GM18951 (cell line): ENCODE measurements at regions not wholly inside any gene's neighbourhood (a gene's known extent, or its start where the extent isn't known, plus 50 kb on each side); places are given as distances from the start of the nearest gene placed in this dataset.

Experiments used
- POLR2A ChIP-seq: IDR thresholded peaks from 4 replicates; pipeline ENCODE4 v1.6.1; 2011; ENCODE audit warnings: mild to moderate bottlenecking; ENCODE audit not compliant: insufficient read length, insufficient read depth; ENCODE audit errors: extremely low read depth
- in situ Hi-C: fragments of 300-500 bp; cut with MboI; formaldehyde crosslinking; loops from one replicate; pipeline ENCODE4 v1.12.0; 2022; ENCODE audit warnings: low sequenced_read_pairs, mixed read lengths, inconsistent platforms; ENCODE audit not compliant: unreplicated experiment

- in situ Hi-C loops, result no loop called here
- no peak for TF ChIP-seq POLR2A
Measured at GRCh38 chr2:111219285-111219684, 98.6 kb downstream of the BCL2L11 start.

GRCh38 chr2:111219734-111220505 lies 99.2 kb downstream of the BCL2L11 start:
- in situ Hi-C loops, result no loop called here

GRCh38 chr2:111220962-111221361 lies 100.2 kb downstream of the BCL2L11 start:
- no peak for TF ChIP-seq POLR2A
- in situ Hi-C loops, result no loop called here

More at GRCh38 chr2:111219734-111220505, 99.2 kb downstream of the BCL2L11 start:
- no peak for TF ChIP-seq POLR2A

- TF ChIP-seq POLR2A, result no peak
Measured at GRCh38 chr2:111221701-111222100, 101.0 kb downstream of the BCL2L11 start.

GRCh38 chr2:111222204-111222866 lies 101.6 kb downstream of the BCL2L11 start:
- no peak for TF ChIP-seq POLR2A
- in situ Hi-C loops, result no loop called here

More at GRCh38 chr2:111221701-111222100, 101.0 kb downstream of the BCL2L11 start:
- in situ Hi-C loops, result no loop called here

GRCh38 chr2:111225856-111226255 lies 105.1 kb downstream of the BCL2L11 start:
- in situ Hi-C loops, result no loop called here
- TF ChIP-seq POLR2A, result no peak

GRCh38 chr2:111226876-111227700 lies 106.4 kb downstream of the BCL2L11 start:
- TF ChIP-seq POLR2A, result no peak
- in situ Hi-C loops, result no loop called here

GRCh38 chr2:111227716-111228141 lies 107.0 kb downstream of the BCL2L11 start:
- no peak for TF ChIP-seq POLR2A
- in situ Hi-C loops, result no loop called here

GRCh38 chr2:111231532-111232252 lies 111.0 kb downstream of the BCL2L11 start:
- in situ Hi-C loops, result no loop called here
- no peak for TF ChIP-seq POLR2A

- in situ Hi-C loops, result no loop called here
- TF ChIP-seq POLR2A, result no peak
Measured at GRCh38 chr2:111235192-111236015, 114.7 kb downstream of the BCL2L11 start.

- no peak for TF ChIP-seq POLR2A
- in situ Hi-C loops, result no loop called here
Measured at GRCh38 chr2:111236025-111236424, 115.3 kb downstream of the BCL2L11 start.

GRCh38 chr2:111238296-111238695 lies 117.6 kb downstream of the BCL2L11 start:
- in situ Hi-C loops, result no loop called here
- TF ChIP-seq POLR2A, result no peak
